ENCODE measurements at regions not wholly inside any gene's neighbourhood (a gene's known extent, or its start where the extent isn't known, plus 50 kb on each side); places are given as distances from the start of the nearest gene placed in this dataset.
"Not testable (repeated sequence)": the region's sequence is repeated elsewhere in the genome, so short reads cannot be mapped to it uniquely, and the experiment has no call there.

DNA sequence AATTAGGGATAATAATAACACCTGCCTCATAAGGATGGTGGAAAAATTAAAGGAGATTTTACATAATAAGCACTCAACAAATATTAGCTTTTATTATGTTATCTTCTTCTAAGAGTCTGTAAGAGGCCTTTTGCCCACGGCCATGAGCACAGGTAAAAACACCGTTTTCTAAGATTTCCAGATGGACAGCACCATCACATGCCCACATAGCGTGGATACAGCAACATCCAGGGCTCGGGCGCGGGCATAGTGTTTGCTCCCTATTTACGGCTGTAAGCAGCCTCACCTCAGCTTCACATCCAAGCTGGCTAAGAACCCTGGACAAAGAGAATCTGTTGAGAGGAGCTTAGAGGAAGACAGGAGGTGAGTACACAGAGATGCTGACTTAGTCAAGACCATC is 216.4 kb upstream of the IRF2BP2 start:
- Histone ChIP-seq H3K4me3 (replicated peaks; ENCODE audit: insufficient read depth, low read length) (no peak overlapping the region), H3K27me3 (ENCODE audit: insufficient read depth, poor library complexity, severe bottlenecking) (no peaks in the 10 kb centered on the region), H3K27ac (replicated peaks) (no peak overlapping the region)
- DNase-seq (ENCODE audit: low read depth in 1 of 2, low spot score in 1 of 2) = no peak
- TF ChIP-seq, protein P1, sequence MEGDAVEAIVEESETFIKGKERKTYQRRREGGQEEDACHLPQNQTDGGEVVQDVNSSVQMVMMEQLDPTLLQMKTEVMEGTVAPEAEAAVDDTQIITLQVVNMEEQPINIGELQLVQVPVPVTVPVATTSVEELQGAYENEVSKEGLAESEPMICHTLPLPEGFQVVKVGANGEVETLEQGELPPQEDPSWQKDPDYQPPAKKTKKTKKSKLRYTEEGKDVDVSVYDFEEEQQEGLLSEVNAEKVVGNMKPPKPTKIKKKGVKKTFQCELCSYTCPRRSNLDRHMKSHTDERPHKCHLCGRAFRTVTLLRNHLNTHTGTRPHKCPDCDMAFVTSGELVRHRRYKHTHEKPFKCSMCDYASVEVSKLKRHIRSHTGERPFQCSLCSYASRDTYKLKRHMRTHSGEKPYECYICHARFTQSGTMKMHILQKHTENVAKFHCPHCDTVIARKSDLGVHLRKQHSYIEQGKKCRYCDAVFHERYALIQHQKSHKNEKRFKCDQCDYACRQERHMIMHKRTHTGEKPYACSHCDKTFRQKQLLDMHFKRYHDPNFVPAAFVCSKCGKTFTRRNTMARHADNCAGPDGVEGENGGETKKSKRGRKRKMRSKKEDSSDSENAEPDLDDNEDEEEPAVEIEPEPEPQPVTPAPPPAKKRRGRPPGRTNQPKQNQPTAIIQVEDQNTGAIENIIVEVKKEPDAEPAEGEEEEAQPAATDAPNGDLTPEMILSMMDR (IDR thresholded peaks at IDR 0.05; ENCODE audit: insufficient read depth, low read length) = no peak
- TF ChIP-seq POLR2AphosphoS5 (IDR thresholded peaks at IDR 0.05; ENCODE audit: low read depth) (no peak), GABPA (IDR thresholded peaks at IDR 0.05; ENCODE audit: low read depth) (no peak), SPI1 (IDR thresholded peaks at IDR 0.05; ENCODE audit: borderline replicate concordance, low read depth) (no peak)
- TF ChIP-seq, protein P2, sequence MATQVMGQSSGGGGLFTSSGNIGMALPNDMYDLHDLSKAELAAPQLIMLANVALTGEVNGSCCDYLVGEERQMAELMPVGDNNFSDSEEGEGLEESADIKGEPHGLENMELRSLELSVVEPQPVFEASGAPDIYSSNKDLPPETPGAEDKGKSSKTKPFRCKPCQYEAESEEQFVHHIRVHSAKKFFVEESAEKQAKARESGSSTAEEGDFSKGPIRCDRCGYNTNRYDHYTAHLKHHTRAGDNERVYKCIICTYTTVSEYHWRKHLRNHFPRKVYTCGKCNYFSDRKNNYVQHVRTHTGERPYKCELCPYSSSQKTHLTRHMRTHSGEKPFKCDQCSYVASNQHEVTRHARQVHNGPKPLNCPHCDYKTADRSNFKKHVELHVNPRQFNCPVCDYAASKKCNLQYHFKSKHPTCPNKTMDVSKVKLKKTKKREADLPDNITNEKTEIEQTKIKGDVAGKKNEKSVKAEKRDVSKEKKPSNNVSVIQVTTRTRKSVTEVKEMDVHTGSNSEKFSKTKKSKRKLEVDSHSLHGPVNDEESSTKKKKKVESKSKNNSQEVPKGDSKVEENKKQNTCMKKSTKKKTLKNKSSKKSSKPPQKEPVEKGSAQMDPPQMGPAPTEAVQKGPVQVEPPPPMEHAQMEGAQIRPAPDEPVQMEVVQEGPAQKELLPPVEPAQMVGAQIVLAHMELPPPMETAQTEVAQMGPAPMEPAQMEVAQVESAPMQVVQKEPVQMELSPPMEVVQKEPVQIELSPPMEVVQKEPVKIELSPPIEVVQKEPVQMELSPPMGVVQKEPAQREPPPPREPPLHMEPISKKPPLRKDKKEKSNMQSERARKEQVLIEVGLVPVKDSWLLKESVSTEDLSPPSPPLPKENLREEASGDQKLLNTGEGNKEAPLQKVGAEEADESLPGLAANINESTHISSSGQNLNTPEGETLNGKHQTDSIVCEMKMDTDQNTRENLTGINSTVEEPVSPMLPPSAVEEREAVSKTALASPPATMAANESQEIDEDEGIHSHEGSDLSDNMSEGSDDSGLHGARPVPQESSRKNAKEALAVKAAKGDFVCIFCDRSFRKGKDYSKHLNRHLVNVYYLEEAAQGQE (IDR thresholded peaks at IDR 0.05; ENCODE audit: insufficient replicate concordance, low read depth) = no peak

DNA sequence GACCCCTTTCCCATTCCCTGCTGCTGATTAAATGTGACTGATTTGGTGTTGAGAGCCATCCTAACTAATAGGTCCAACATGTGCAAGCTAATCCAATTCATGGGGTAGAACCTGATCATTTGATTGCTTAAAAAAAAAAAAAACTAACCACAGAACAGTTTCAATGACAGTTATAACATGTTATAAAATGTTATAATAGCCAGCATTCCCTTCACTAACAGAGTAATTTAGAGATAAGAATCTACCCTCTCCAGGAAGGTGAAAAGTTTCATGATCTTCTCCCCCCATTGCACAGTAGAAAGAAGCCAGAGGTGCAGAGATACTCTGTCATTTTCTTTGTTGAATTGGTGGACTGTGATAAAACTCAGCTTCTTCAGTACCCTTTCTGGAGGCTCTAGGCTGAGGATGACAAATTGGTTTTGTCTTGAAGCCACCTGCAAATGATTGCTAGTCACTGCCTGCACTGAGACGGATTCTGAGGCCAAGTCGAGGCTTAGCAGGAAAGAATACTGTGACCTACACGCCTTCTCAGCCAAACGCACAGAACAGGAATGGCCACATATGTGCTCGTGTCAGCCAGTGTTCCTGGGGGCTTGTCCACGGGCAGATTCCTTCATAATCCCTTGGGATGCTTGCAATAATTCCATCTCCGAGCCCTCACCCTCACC is 215.7 kb upstream of the IRF2BP2 start:
- H3K27ac ChIP-seq (replicated peaks) = no peak overlapping the region
- no peak for DNase-seq (ENCODE audit: low read depth in 1 of 2, low spot score in 1 of 2)
- no peak for TF ChIP-seq GABPA (IDR thresholded peaks at IDR 0.05; ENCODE audit: low read depth)
- TF ChIP-seq, protein P1 (IDR thresholded peaks at IDR 0.05; ENCODE audit: insufficient read depth, low read length) = no peak
- TF ChIP-seq, protein P2 (IDR thresholded peaks at IDR 0.05; ENCODE audit: insufficient replicate concordance, low read depth) = no peak
- H3K4me3 ChIP-seq (replicated peaks; ENCODE audit: insufficient read depth, low read length) = no peak overlapping the region
- no peaks in the 10 kb centered on the region for H3K27me3 ChIP-seq (ENCODE audit: insufficient read depth, poor library complexity, severe bottlenecking)

DNA sequence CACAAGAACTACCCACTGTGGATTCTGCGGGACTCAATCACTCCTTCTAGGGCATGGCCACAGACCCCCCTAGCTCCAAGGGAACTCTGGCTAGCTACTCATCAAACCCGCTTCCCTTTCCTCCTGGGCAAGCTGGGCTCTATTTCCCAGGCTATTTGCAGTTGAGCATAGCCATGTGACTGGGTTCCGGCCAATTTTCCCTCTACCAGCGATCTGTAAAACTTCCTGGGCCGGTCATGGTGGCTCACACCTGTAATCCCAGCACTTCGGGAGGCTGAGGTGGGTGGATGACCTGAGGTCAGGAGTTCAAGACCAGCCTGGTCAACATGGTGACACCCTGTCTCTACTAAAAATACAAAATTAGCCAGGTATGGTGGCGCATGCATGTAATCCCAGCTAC is 214.9 kb upstream of the IRF2BP2 start:
- not testable (repeated sequence) for H3K4me3 ChIP-seq (replicated peaks; ENCODE audit: insufficient read depth, low read length); H3K27me3 ChIP-seq (ENCODE audit: insufficient read depth, poor library complexity, severe bottlenecking); H3K27ac ChIP-seq (replicated peaks); DNase-seq (ENCODE audit: low read depth in 1 of 2, low spot score in 1 of 2)

DNA sequence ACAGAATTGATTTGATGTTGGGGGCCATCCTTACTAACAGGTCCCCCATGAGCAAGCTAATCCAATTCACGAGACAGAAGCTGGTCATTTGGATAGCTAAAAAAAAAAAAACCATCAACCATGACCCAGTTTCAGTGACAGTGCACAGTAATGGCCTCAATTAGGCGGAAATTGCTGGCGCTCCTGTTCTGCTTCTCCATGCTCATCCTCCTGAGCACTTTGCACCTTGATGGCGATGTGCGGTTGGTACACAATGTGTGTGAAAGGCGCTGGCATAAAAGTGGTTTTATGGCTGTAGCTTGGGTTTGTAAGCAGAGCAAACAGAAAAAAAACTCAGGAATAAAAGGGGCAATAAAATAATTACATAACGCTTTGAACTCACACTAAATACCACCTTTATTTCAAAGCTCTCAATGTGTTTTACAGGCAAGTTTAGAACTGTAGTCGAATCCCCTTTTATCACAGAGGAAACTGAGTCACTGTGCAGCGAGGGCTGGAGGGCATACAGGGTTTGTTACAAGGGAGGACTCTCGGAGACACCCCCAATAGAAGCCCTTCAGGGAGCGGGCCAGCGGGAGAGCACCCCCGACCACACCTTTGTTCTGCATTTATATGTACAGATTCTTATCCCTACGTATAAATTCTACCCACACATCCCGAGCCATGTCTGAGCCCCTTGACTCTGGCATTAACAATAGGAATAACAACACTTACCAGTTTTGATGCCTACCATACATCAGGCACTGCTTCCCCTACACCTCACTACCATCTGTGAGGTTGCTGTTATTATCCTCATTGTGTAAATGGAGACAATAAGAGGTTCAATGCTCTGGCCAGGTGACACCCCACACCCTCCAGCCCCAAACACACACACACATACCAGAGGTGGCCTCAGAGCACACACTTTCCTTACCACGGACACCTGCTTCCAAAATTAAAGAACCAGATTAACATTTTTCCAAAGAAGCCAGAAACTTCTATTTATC is 213.5 kb upstream of the IRF2BP2 start:
- TF ChIP-seq GABPA (IDR thresholded peaks at IDR 0.05; ENCODE audit: low read depth) (no peak), SPI1 (IDR thresholded peaks at IDR 0.05; ENCODE audit: borderline replicate concordance, low read depth) (no peak), POLR2AphosphoS5 (IDR thresholded peaks at IDR 0.05; ENCODE audit: low read depth) (no peak)
- TF ChIP-seq, protein P2 (IDR thresholded peaks at IDR 0.05; ENCODE audit: insufficient replicate concordance, low read depth) = no peak
- TF ChIP-seq, protein P1 (IDR thresholded peaks at IDR 0.05; ENCODE audit: insufficient read depth, low read length) = no peak
- Histone ChIP-seq H3K27ac (replicated peaks) (no peak overlapping the region), H3K27me3 (ENCODE audit: insufficient read depth, poor library complexity, severe bottlenecking) (no peaks in the 10 kb centered on the region), H3K4me3 (replicated peaks; ENCODE audit: insufficient read depth, low read length) (no peak overlapping the region)
- DNase-seq (ENCODE audit: low read depth in 1 of 2, low spot score in 1 of 2) = no peak

All from HL-60 (cell line).